ENCODE measurements at regions not wholly inside any gene's neighbourhood (a gene's known extent, or its start where the extent isn't known, plus 50 kb on each side); places are given as distances from the start of the nearest gene placed in this dataset.

DNA sequence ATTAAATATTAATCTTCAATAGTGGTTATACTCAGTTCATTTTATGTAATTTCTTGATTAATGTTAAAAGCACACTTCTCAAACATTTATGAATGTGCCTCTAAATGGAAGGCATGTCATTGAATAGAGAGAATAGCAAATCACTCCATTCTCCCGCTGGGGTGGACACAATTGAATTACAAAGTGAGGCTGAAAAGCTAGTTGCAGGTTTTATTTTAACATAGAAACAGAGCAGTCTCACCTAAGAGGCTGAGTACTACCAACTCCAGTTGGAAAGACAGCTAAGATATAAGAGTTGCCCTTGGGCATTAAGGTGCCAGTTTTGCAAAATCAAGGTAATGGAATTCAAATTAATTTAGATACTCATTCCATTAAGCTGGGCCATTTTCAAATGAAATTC is 147.2 kb downstream of the PCSK1 start:
- H3K9ac ChIP-seq (ENCODE audit: control insufficient read depth, insufficient read depth, low read length), result no peak overlapping the region
- DNase-seq (ENCODE audit: low read depth, low spot score) (no peak), ATAC-seq (no peak), FAIRE-seq (no peak)
- peaks cover under 1% of the 10 kb centered on the region; the same call in 1 of the 2 replicates for H3K4me1 ChIP-seq (ENCODE audit: control insufficient read depth, insufficient read depth, low read length)
- no peak overlapping the region for H3K4me2 ChIP-seq (ENCODE audit: control insufficient read depth, insufficient read depth)
- H3K27ac ChIP-seq (ENCODE audit: control insufficient read depth, insufficient read depth), result no peak overlapping the region
- no peaks in the 10 kb centered on the region for H3K79me2 ChIP-seq (ENCODE audit: control insufficient read depth, insufficient read depth, low read length)
- BruUV-seq (replicated peaks), result no TSS peak
- ChIA-PET CTCF (interaction anchor here (1.0 to 1.8 kb wide), 2 partner anchors 312 to 316 kb away, joined by 3 to 4 read pairs; no protein-coding TSS in a partner anchor), RAD21 (ENCODE audit: unreplicated experiment) (interaction anchor here (0.9 kb wide), 1 partner anchor 416 kb away, joined by 3 read pairs; no protein-coding TSS in a partner anchor), POLR2A (no interaction called here), SMC1A (ENCODE audit: uncharacterized antibody, unreplicated experiment) (interaction anchor here (0.9 to 1.3 kb wide), 5 partner anchors 12 to 60 kb away, joined by 3 to 4 read pairs (median 3); no protein-coding TSS in a partner anchor)
- H2AFZ ChIP-seq (ENCODE audit: control insufficient read depth, low read depth, low read length), result no peak overlapping the region
- H3K36me3 ChIP-seq (ENCODE audit: control insufficient read depth in 2 of 2, insufficient read depth in 2 of 2, low read length in 1 of 2), result no peaks in the 10 kb centered on the region
- 96% methylated on average over 1 of the region's 1 CpG for WGBS (ENCODE audit: insufficient coverage, insufficient replicate concordance, low lambda C conversion rate, missing lambda C conversion rate)
- H4K20me1 ChIP-seq (ENCODE audit: control insufficient read depth, insufficient read depth), result no peaks in the 10 kb centered on the region
- peaks cover 3% of the 10 kb centered on the region for H3K9me3 ChIP-seq (replicated peaks; ENCODE audit: control insufficient read depth, insufficient read depth, low read length)
- TF ChIP-seq KLF5 (IDR thresholded peaks at IDR 0.05; ENCODE audit: partially characterized antibody), result no peak
- TF ChIP-seq EGR1 (IDR thresholded peaks at IDR 0.05; ENCODE audit: borderline replicate concordance in 1 of 2, low read depth in 2 of 2, low read length in 2 of 2), result no peak
- TF ChIP-seq HDGF (IDR thresholded peaks at IDR 0.05), result no peak
- no peak for TF ChIP-seq ETV6 (conservative IDR thresholded peaks at IDR 0.05 in 1 of 2, IDR thresholded peaks at IDR 0.05 in 1 of 2; ENCODE audit: borderline replicate concordance in 1 of 2, low read depth in 1 of 2)
- TF ChIP-seq, protein P1, sequence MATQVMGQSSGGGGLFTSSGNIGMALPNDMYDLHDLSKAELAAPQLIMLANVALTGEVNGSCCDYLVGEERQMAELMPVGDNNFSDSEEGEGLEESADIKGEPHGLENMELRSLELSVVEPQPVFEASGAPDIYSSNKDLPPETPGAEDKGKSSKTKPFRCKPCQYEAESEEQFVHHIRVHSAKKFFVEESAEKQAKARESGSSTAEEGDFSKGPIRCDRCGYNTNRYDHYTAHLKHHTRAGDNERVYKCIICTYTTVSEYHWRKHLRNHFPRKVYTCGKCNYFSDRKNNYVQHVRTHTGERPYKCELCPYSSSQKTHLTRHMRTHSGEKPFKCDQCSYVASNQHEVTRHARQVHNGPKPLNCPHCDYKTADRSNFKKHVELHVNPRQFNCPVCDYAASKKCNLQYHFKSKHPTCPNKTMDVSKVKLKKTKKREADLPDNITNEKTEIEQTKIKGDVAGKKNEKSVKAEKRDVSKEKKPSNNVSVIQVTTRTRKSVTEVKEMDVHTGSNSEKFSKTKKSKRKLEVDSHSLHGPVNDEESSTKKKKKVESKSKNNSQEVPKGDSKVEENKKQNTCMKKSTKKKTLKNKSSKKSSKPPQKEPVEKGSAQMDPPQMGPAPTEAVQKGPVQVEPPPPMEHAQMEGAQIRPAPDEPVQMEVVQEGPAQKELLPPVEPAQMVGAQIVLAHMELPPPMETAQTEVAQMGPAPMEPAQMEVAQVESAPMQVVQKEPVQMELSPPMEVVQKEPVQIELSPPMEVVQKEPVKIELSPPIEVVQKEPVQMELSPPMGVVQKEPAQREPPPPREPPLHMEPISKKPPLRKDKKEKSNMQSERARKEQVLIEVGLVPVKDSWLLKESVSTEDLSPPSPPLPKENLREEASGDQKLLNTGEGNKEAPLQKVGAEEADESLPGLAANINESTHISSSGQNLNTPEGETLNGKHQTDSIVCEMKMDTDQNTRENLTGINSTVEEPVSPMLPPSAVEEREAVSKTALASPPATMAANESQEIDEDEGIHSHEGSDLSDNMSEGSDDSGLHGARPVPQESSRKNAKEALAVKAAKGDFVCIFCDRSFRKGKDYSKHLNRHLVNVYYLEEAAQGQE (IDR thresholded peaks at IDR 0.05; ENCODE audit: low read depth, low read length), result no peak
- TF ChIP-seq HDAC2 (IDR thresholded peaks at IDR 0.05), result no peak
- no peak for TF ChIP-seq HDAC6 (IDR thresholded peaks at IDR 0.05; ENCODE audit: unreplicated experiment)
- TF ChIP-seq, protein P2, sequence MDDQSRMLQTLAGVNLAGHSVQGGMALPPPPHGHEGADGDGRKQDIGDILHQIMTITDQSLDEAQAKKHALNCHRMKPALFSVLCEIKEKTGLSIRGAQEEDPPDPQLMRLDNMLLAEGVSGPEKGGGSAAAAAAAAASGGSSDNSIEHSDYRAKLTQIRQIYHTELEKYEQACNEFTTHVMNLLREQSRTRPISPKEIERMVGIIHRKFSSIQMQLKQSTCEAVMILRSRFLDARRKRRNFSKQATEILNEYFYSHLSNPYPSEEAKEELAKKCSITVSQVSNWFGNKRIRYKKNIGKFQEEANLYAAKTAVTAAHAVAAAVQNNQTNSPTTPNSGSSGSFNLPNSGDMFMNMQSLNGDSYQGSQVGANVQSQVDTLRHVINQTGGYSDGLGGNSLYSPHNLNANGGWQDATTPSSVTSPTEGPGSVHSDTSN (IDR thresholded peaks at IDR 0.05; ENCODE audit: insufficient replicate concordance, low read depth, low read length), result no peak
- no peaks in the 10 kb centered on the region for H3K27me3 ChIP-seq (replicated peaks in 1 of 2; ENCODE audit: control insufficient read depth in 2 of 2, insufficient read depth in 2 of 2, low read length in 1 of 2)
- in situ Hi-C loops (cut with MboI) (no loop called here), intact Hi-C loops (cut with micrococcal nuclease; ENCODE audit: unreplicated experiment) (no loop called here)
- no peak overlapping the region for H3K4me3 ChIP-seq
